ENCODE measurements at regions not wholly inside any gene's neighbourhood (a gene's known extent, or its start where the extent isn't known, plus 50 kb on each side); places are given as distances from the start of the nearest gene placed in this dataset.

DNA sequence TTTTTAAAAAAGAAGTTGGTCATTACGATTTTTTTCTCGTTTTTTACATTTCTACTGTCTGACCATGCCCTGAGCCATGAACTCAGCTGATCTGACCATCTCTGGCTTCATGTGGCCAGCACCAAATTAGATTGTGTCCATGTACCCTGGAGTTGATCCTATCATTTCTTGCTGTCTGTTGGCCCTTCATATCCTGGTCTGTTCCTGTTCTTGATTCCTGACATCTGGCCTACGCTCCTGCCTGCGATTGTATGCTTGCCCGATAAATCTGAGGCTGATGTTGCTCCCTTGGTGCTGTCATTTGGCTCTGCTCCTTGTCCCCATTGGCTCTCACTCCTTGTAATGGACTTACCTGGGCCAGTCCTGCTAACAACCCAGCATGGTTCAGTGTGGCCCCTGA, 89.8 kb upstream of the IGSF10 start:
- TF ChIP-seq POLR2A (IDR thresholded peaks at IDR 0.05) (no peak), CTCF (IDR thresholded peaks at IDR 0.05) (no peak)

Data from uterus (tissue), 2 donors.